Ovary (tissue), 3 donors: ENCODE measurements at regions not wholly inside any gene's neighbourhood (a gene's known extent, or its start where the extent isn't known, plus 50 kb on each side); places are given as distances from the start of the nearest gene placed in this dataset.

ENCODE experiments used
- CTCF ChIP-seq, 3 donors: fragments of 450-650 bp in 2 of 3; fragments of 200-600 bp in 1 of 3; IDR thresholded peaks; one replicate each; pipeline versions ENCODE4 v1.5.1 to v1.8.0; 2016 to 2022; ENCODE audit warnings: antibody characterized with exemption in 3 of 3, mild to moderate bottlenecking in 1 of 3
- POLR2A ChIP-seq: fragments of 450-650 bp; IDR thresholded peaks from one replicate; pipeline ENCODE4 v1.6.1; 2017; ENCODE audit warnings: antibody characterized with exemption, mild to moderate bottlenecking, moderate library complexity
- donor health status: DM: no; HTN: no; CAD: no.

- TF ChIP-seq CTCF (IDR thresholded peaks at IDR 0.05) (no peak), POLR2A (no peak)
Observed at GRCh38 chr12:41701943-41702601, 442.6 kb downstream of the GXYLT1 start.
